ENCODE measurements at regions not wholly inside any gene's neighbourhood (a gene's known extent, or its start where the extent isn't known, plus 50 kb on each side); places are given as distances from the start of the nearest gene placed in this dataset.

GRCh38 chr14:32004300-32004699, 72.8 kb upstream of the ARHGAP5 start:
- TF ChIP-seq ELK1 (CRISPR knock-in tag; IDR thresholded peaks at IDR 0.05) (no peak), E4F1 (CRISPR knock-in tag; IDR thresholded peaks at IDR 0.05; ENCODE audit: borderline replicate concordance) (no peak), ATF7 (IDR thresholded peaks at IDR 0.05) (no peak), ZBTB8A (IDR thresholded peaks at IDR 0.05; ENCODE audit: partially characterized antibody) (no peak), EP300 (IDR thresholded peaks at IDR 0.05; ENCODE audit: low read length) (no peak), ZNF224 (CRISPR knock-in tag; IDR thresholded peaks at IDR 0.05) (no peak), PML (IDR thresholded peaks at IDR 0.05; ENCODE audit: low read length) (no peak), U2AF1 (optimal IDR thresholded peaks at IDR 0.05; ENCODE audit: low read depth, low read length) (no peak), SNIP1 (IDR thresholded peaks at IDR 0.05; ENCODE audit: low read depth) (no peak), ELF4 (CRISPR knock-in tag; IDR thresholded peaks at IDR 0.05) (no peak)
- TF ChIP-seq, protein P1, sequence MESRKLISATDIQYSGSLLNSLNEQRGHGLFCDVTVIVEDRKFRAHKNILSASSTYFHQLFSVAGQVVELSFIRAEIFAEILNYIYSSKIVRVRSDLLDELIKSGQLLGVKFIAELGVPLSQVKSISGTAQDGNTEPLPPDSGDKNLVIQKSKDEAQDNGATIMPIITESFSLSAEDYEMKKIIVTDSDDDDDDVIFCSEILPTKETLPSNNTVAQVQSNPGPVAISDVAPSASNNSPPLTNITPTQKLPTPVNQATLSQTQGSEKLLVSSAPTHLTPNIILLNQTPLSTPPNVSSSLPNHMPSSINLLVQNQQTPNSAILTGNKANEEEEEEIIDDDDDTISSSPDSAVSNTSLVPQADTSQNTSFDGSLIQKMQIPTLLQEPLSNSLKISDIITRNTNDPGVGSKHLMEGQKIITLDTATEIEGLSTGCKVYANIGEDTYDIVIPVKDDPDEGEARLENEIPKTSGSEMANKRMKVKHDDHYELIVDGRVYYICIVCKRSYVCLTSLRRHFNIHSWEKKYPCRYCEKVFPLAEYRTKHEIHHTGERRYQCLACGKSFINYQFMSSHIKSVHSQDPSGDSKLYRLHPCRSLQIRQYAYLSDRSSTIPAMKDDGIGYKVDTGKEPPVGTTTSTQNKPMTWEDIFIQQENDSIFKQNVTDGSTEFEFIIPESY (CRISPR knock-in tag; IDR thresholded peaks at IDR 0.05) = no peak
- TF ChIP-seq, protein P2, sequence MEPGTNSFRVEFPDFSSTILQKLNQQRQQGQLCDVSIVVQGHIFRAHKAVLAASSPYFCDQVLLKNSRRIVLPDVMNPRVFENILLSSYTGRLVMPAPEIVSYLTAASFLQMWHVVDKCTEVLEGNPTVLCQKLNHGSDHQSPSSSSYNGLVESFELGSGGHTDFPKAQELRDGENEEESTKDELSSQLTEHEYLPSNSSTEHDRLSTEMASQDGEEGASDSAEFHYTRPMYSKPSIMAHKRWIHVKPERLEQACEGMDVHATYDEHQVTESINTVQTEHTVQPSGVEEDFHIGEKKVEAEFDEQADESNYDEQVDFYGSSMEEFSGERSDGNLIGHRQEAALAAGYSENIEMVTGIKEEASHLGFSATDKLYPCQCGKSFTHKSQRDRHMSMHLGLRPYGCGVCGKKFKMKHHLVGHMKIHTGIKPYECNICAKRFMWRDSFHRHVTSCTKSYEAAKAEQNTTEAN (CRISPR knock-in tag; IDR thresholded peaks at IDR 0.05) = no peak
